LNCAP (cell line): ENCODE measurements at regions not wholly inside any gene's neighbourhood (a gene's known extent, or its start where the extent isn't known, plus 50 kb on each side); places are given as distances from the start of the nearest gene placed in this dataset.

Experiments used
- CTCF ChIP-seq: fragments of 450-650 bp; IDR thresholded peaks from 2 replicates; pipeline ENCODE4 v1.5.1; 2017; ENCODE audit warnings: mild to moderate bottlenecking

- no peak for TF ChIP-seq CTCF
These were observed 77.8 kb upstream of the PRMT6 start for GRCh38 chr1:106978477-106979322.

- no peak for TF ChIP-seq CTCF
These were observed 77.1 kb upstream of the PRMT6 start for GRCh38 chr1:106979371-106979770.

GRCh38 chr1:106980121-106980520 lies 76.4 kb upstream of the PRMT6 start:
- no peak for TF ChIP-seq CTCF

- no peak for TF ChIP-seq CTCF
These were observed 71.7 kb upstream of the PRMT6 start for GRCh38 chr1:106984801-106985200.

GRCh38 chr1:106986603-106987002 lies 69.9 kb upstream of the PRMT6 start:
- no peak for TF ChIP-seq CTCF

GRCh38 chr1:106995970-106996369 lies 60.5 kb upstream of the PRMT6 start:
- no peak for TF ChIP-seq CTCF

- no peak for TF ChIP-seq CTCF
These were observed 58.0 kb upstream of the PRMT6 start for GRCh38 chr1:106998431-106999002.
